T-helper 9 cell (primary cell): ENCODE measurements at regions not wholly inside any gene's neighbourhood (a gene's known extent, or its start where the extent isn't known, plus 50 kb on each side); places are given as distances from the start of the nearest gene placed in this dataset.
"Not testable (repeated sequence)": the region's sequence is repeated elsewhere in the genome, so short reads cannot be mapped to it uniquely, and the experiment has no call there.

Experiments used
- DNase-seq: peaks from one replicate; pipeline ENCODE4 v3.0.0-alpha.2; 2020

GRCh38 chr4:19293781-19294180 is 957.9 kb upstream of the SLIT2 start:
- no peak for DNase-seq

GRCh38 chr4:19293080-19293479 is 958.6 kb upstream of the SLIT2 start:
- DNase-seq: no peak

GRCh38 chr4:19286924-19287323 is 964.8 kb upstream of the SLIT2 start:
- DNase-seq: no peak

GRCh38 chr4:19285146-19285545 is 966.6 kb upstream of the SLIT2 start:
- DNase-seq: no peak

- DNase-seq: no peak
Measured at GRCh38 chr4:19278665-19279064, 973.0 kb upstream of the SLIT2 start.

- no peak for DNase-seq
Measured at GRCh38 chr4:19266566-19266965, 985.1 kb upstream of the SLIT2 start.

GRCh38 chr4:19262467-19262866 is 989.2 kb upstream of the SLIT2 start:
- DNase-seq: no peak

GRCh38 chr4:19260346-19260745 is 991.4 kb upstream of the SLIT2 start:
- no peak for DNase-seq

GRCh38 chr4:19259920-19260319 is 991.8 kb upstream of the SLIT2 start:
- DNase-seq: no peak

GRCh38 chr4:19256823-19257222 is 994.9 kb upstream of the SLIT2 start:
- DNase-seq: no peak

- no peak for DNase-seq
Measured at GRCh38 chr4:19254486-19254885, 997.2 kb upstream of the SLIT2 start.

- DNase-seq: no peak
Measured at GRCh38 chr4:19248023-19248422, 1003.7 kb upstream of the SLIT2 start.

- DNase-seq: no peak
Measured at GRCh38 chr4:19241895-19242294, 1009.8 kb upstream of the SLIT2 start.

- DNase-seq: no peak
Measured at GRCh38 chr4:19239565-19239964, 1012.1 kb upstream of the SLIT2 start.

GRCh38 chr4:19236473-19236872 is 1015.2 kb upstream of the SLIT2 start:
- no peak for DNase-seq

GRCh38 chr4:19230906-19231545 is 1020.7 kb upstream of the SLIT2 start:
- DNase-seq: no peak

- DNase-seq: no peak
Measured at GRCh38 chr4:19227701-19228100, 1024.0 kb upstream of the SLIT2 start.

- no peak for DNase-seq
Measured at GRCh38 chr4:19224820-19225219, 1026.9 kb upstream of the SLIT2 start.

- DNase-seq: no peak
Measured at GRCh38 chr4:19216476-19216875, 1035.2 kb upstream of the SLIT2 start.

GRCh38 chr4:19214591-19215186 is 1037.0 kb upstream of the SLIT2 start:
- no peak for DNase-seq

GRCh38 chr4:19213388-19213787 is 1038.3 kb upstream of the SLIT2 start:
- DNase-seq: no peak

GRCh38 chr4:19205853-19206252 is 1045.9 kb upstream of the SLIT2 start:
- DNase-seq: no peak

GRCh38 chr4:19197838-19198237 is 1053.9 kb upstream of the SLIT2 start:
- not testable (repeated sequence) for DNase-seq

GRCh38 chr4:19195696-19196095 is 1056.0 kb upstream of the SLIT2 start:
- DNase-seq: no peak

- no peak for DNase-seq
Measured at GRCh38 chr4:19194672-19195071, 1057.0 kb upstream of the SLIT2 start.
